HepG2 (cell line): ENCODE measurements at regions not wholly inside any gene's neighbourhood (a gene's known extent, or its start where the extent isn't known, plus 50 kb on each side); places are given as distances from the start of the nearest gene placed in this dataset.

Experiments
- ATAC-seq: fragments of 200-7000 bp; cut with Tn5 transposase; 3 replicates; pipeline ENCODE4 v1.9.1; 2020; ENCODE audit warnings: mild to moderate bottlenecking, moderate library complexity
- BruUV-seq: library from RNA; stranded (reverse); fragments of 400-500 nt; replicated peaks from 2 replicates; lab custom pipeline; 2021; lab: Mats Ljungman, UMichigan
- CTCF ChIA-PET: fragments of 300-600 bp; formaldehyde crosslinking; extraction: SDS; loops from one replicate; lab custom pipeline; 2021; ENCODE audit warnings: low total read pairs, inconsistent platforms, low intra/inter-chr PET ratio; lab: Yijun Ruan, JAX
- POLR2A ChIA-PET: fragments of 350-600 bp; sonication (Branson Sonifier 250); formaldehyde crosslinking; loops from one replicate; lab custom pipeline; 2020; ENCODE audit warnings: antibody characterized with exemption, inconsistent platforms; lab: Yijun Ruan, JAX
- DNase-seq: peaks from one replicate; pipeline ENCODE4 v3.0.0-alpha.2; 2015; ENCODE audit warnings: low spot score
- FAIRE-seq: peaks from 3 replicates; lab custom pipeline; 2011; peaks lifted over from hg19 to GRCh38; lab: Jason Lieb, UNC
- H2AFZ ChIP-seq: one replicate; pipeline ENCODE4 v1.6.1; 2011; ENCODE audit warnings: low read length, inconsistent platforms
- H3K27ac ChIP-seq: fragments of 300-600 bp; 3 replicates; pipeline ENCODE4 v1.8.0; 2011; ENCODE audit warnings: mixed run types, mild to moderate bottlenecking, mixed read lengths, low read length, inconsistent platforms; ENCODE audit not compliant: insufficient read depth; ENCODE audit errors: extremely low read length
- H3K27me3 ChIP-seq, 2 experiments: fragments of 200-600 bp in 1 of 2; 2 replicates in 1 of 2; 3 replicates in 1 of 2; pipeline versions ENCODE4 v1.6.0 to v1.8.0; 2011; ENCODE audit warnings: low read length in 2 of 2, mild to moderate bottlenecking in 2 of 2, moderate library complexity in 2 of 2, inconsistent platforms in 1 of 2; ENCODE audit not compliant: insufficient read depth in 2 of 2, control insufficient read depth in 1 of 2
- H3K36me3 ChIP-seq, 2 experiments: fragments of 200-600 bp in 1 of 2; replicated peaks in 1 of 2; 2 replicates in 1 of 2; 3 replicates in 1 of 2; pipeline versions ENCODE4 v1.5.1 to v1.8.0; 2011; ENCODE audit warnings: low read length in 2 of 2, inconsistent platforms in 1 of 2; ENCODE audit not compliant: insufficient read depth in 2 of 2, control insufficient read depth in 1 of 2
- H3K4me1 ChIP-seq: 2 replicates; pipeline ENCODE4 v1.5.1; 2012; ENCODE audit warnings: low read length, inconsistent platforms; ENCODE audit not compliant: insufficient read depth
- H3K4me2 ChIP-seq: 2 replicates; pipeline ENCODE4 v1.6.0; 2011; ENCODE audit warnings: low read depth, low read length, inconsistent platforms
- H3K4me3 ChIP-seq, 3 experiments: fragments of 200-600 bp in 1 of 3; sonication (generic), shearing (Covaris generic) in 1 of 3; replicated peaks in 1 of 3; 2 replicates each; pipeline ENCODE4 v1.5.1; 2011 to 2016; ENCODE audit warnings: low read length in 3 of 3, inconsistent platforms in 2 of 3, low read depth in 2 of 3, mild to moderate bottlenecking in 2 of 3, control low read depth in 1 of 3, mixed read lengths in 1 of 3; ENCODE audit not compliant: insufficient read depth in 1 of 3
- H3K79me2 ChIP-seq: one replicate; pipeline ENCODE4 v1.6.1; 2011; ENCODE audit warnings: low read length, inconsistent platforms; ENCODE audit not compliant: insufficient read depth
- H3K9ac ChIP-seq: 2 replicates; pipeline ENCODE4 v1.6.0; 2011; ENCODE audit warnings: mild to moderate bottlenecking, low read depth, low read length, inconsistent platforms; ENCODE audit not compliant: insufficient read depth
- H3K9me3 ChIP-seq: 2 replicates; pipeline ENCODE4 v1.5.1; 2012; ENCODE audit warnings: mild to moderate bottlenecking, low read length
- H4K20me1 ChIP-seq: 2 replicates; pipeline ENCODE4 v1.6.0; 2011; ENCODE audit warnings: inconsistent platforms, mild to moderate bottlenecking, low read length, moderate library complexity; ENCODE audit not compliant: insufficient read depth
- BCL3 ChIP-seq: sonication (generic); formaldehyde crosslinking; IDR thresholded peaks from 2 replicates; pipeline ENCODE4 v1.5.1; 2020; ENCODE audit warnings: mild to moderate bottlenecking, missing genetic modification reagents, moderate library complexity
- DBP ChIP-seq: sonication (generic); formaldehyde crosslinking; IDR thresholded peaks from 2 replicates; pipeline ENCODE4 v1.4.0; 2020; ENCODE audit warnings: missing genetic modification reagents; ENCODE audit errors: not compliant biosample characterization
- ETV5 ChIP-seq: IDR thresholded peaks from 2 replicates; pipeline ENCODE4 v1.6.1; 2018; ENCODE audit warnings: missing biosample characterization, missing genetic modification reagents, inconsistent platforms, borderline replicate concordance
- FOXK2 ChIP-seq: fragments of 450-650 bp; IDR thresholded peaks from 2 replicates; pipeline ENCODE4 v1.6.1; 2016
- HOMEZ ChIP-seq: IDR thresholded peaks from 2 replicates; pipeline ENCODE4 v1.6.1; 2016; ENCODE audit warnings: low read depth
- HOXA5 ChIP-seq: sonication (generic); formaldehyde crosslinking; IDR thresholded peaks from 2 replicates; pipeline ENCODE4 v1.4.0; 2020; ENCODE audit warnings: missing genetic modification reagents
- MED8 ChIP-seq: sonication (generic); formaldehyde crosslinking; IDR thresholded peaks from 2 replicates; pipeline ENCODE4 v1.8.1; 2023; ENCODE audit warnings: mild to moderate bottlenecking, missing genetic modification reagents; ENCODE audit not compliant: insufficient replicate concordance
- MTERF4 ChIP-seq: sonication (generic); formaldehyde crosslinking; IDR thresholded peaks from 2 replicates; pipeline ENCODE4 v1.8.0; 2023; ENCODE audit warnings: mild to moderate bottlenecking, missing genetic modification reagents
- NFYC ChIP-seq: IDR thresholded peaks from 2 replicates; pipeline ENCODE4 v1.6.1; 2016; ENCODE audit warnings: missing genetic modification reagents, missing compliant biosample characterization
- PHF8 ChIP-seq: sonication (generic); formaldehyde crosslinking; IDR thresholded peaks from 2 replicates; pipeline ENCODE4 v1.5.0; 2020; ENCODE audit warnings: missing genetic modification reagents
- SMAD9 ChIP-seq: sonication (generic); formaldehyde crosslinking; IDR thresholded peaks from 2 replicates; pipeline ENCODE4 v1.5.1; 2020; ENCODE audit warnings: mild to moderate bottlenecking, missing genetic modification reagents
- SRF ChIP-seq: IDR thresholded peaks from 2 replicates; pipeline ENCODE4 v1.6.1; 2011; ENCODE audit warnings: mild to moderate bottlenecking, low read depth, low read length, moderate library complexity
- TEAD2 ChIP-seq: sonication (generic); formaldehyde crosslinking; IDR thresholded peaks from 2 replicates; pipeline ENCODE4 v1.9.0; 2021; ENCODE audit warnings: missing genetic modification reagents
- TEF ChIP-seq: sonication (generic); formaldehyde crosslinking; IDR thresholded peaks from 2 replicates; pipeline ENCODE4 v1.5.0; 2020; ENCODE audit warnings: missing genetic modification reagents
- ZNF17 ChIP-seq: sonication (generic); formaldehyde crosslinking; IDR thresholded peaks from 2 replicates; pipeline ENCODE4 v1.5.0; 2020; ENCODE audit warnings: mild to moderate bottlenecking, missing genetic modification reagents
- ZNF24 ChIP-seq: fragments of 450-650 bp; IDR thresholded peaks from 2 replicates; pipeline ENCODE4 v1.6.1; 2017; ENCODE audit warnings: antibody characterized with exemption, mild to moderate bottlenecking
- ZNF329 ChIP-seq: sonication (generic); formaldehyde crosslinking; IDR thresholded peaks from 2 replicates; pipeline ENCODE4 v1.9.0; 2021; ENCODE audit warnings: low read depth, mild to moderate bottlenecking, missing genetic modification reagents
- ZNF550 ChIP-seq: sonication (generic); formaldehyde crosslinking; IDR thresholded peaks from 2 replicates; pipeline ENCODE4 v1.4.0; 2020; ENCODE audit warnings: mild to moderate bottlenecking, missing genetic modification reagents, borderline replicate concordance
- WGBS: methylation state at CpG from one replicate; pipeline ENCODE4 v1.1.6; 2017; ENCODE audit warnings: low lambda C conversion rate; 5-methylcytosine and 5-hydroxymethylcytosine counted together
- in situ Hi-C: cut with HindIII; loops from 2 replicates; pipeline ENCODE4 v1.10.0; 2017; ENCODE audit warnings: low pct_unique_long_range_greater_than_20kb; ENCODE audit not compliant: extremely low pct_ligation_motif_present
- intact Hi-C: fragments of 100-400 bp; cut with micrococcal nuclease; formaldehyde crosslinking; loops from one replicate; pipeline ENCODE4 v1.10.0; 2022; ENCODE audit not compliant: unreplicated experiment

GRCh38 chr9:1591310-1591709 lies 423.8 kb upstream of the SMARCA2 start:
- CTCF ChIA-PET = no interaction called here
- Histone ChIP-seq H3K4me2 (no peak overlapping the region), H3K9ac (no peak overlapping the region), H3K9me3 (no peaks in the 10 kb centered on the region), H4K20me1 (no peaks in the 10 kb centered on the region), H3K4me1 (no peaks in the 10 kb centered on the region), H3K36me3 (no peaks in the 10 kb centered on the region), H3K27me3 (no peaks in the 10 kb centered on the region), H3K27ac (no peak overlapping the region), H2AFZ (no peak overlapping the region), H3K79me2 (no peaks in the 10 kb centered on the region), H3K4me3 (no peak overlapping the region)
- BruUV-seq = no TSS peak
- ATAC-seq (no peak), FAIRE-seq (no peak), DNase-seq (no peak)
- POLR2A ChIA-PET = no interaction called here
- in situ Hi-C loops = no loop called here
- intact Hi-C loops = no loop called here
- TF ChIP-seq TEAD2 (CRISPR knock-in tag) (no peak), ETV5 (CRISPR knock-in tag) (no peak), FOXK2 (no peak), HOMEZ (CRISPR knock-in tag) (no peak), ZNF329 (CRISPR knock-in tag) (no peak), MTERF4 (CRISPR knock-in tag) (no peak), DBP (CRISPR knock-in tag) (no peak), ZNF24 (no peak), PHF8 (no peak), BCL3 (CRISPR knock-in tag) (no peak), HOXA5 (CRISPR knock-in tag) (no peak), ZNF550 (CRISPR knock-in tag) (no peak), TEF (CRISPR knock-in tag) (no peak), ZNF17 (no peak), SMAD9 (CRISPR knock-in tag) (no peak), SRF (no peak), NFYC (CRISPR knock-in tag) (no peak), MED8 (CRISPR knock-in tag) (no peak)
- 0% methylated on average over 1 of the region's 1 CpG for WGBS
